ENCODE measurements at regions not wholly inside any gene's neighbourhood (a gene's known extent, or its start where the extent isn't known, plus 50 kb on each side); places are given as distances from the start of the nearest gene placed in this dataset.

- Histone ChIP-seq H3K4me3 (no peak overlapping the region), H3K27ac (no peak overlapping the region), H3K9me3 (no peaks in the 10 kb centered on the region), H3K36me3 (no peaks in the 10 kb centered on the region), H3K4me1 (peaks cover 8 to 10% (median 9%) of the 10 kb centered on the region in 4 donors), H3K27me3 (no peaks in the 10 kb centered on the region)
- ATAC-seq (ENCODE audit: low FRiP score in 2 of 2), result no peak
- no peak for DNase-seq
- TF ChIP-seq POLR2A (IDR thresholded peaks at IDR 0.05), result no peak
- TF ChIP-seq, protein P1, sequence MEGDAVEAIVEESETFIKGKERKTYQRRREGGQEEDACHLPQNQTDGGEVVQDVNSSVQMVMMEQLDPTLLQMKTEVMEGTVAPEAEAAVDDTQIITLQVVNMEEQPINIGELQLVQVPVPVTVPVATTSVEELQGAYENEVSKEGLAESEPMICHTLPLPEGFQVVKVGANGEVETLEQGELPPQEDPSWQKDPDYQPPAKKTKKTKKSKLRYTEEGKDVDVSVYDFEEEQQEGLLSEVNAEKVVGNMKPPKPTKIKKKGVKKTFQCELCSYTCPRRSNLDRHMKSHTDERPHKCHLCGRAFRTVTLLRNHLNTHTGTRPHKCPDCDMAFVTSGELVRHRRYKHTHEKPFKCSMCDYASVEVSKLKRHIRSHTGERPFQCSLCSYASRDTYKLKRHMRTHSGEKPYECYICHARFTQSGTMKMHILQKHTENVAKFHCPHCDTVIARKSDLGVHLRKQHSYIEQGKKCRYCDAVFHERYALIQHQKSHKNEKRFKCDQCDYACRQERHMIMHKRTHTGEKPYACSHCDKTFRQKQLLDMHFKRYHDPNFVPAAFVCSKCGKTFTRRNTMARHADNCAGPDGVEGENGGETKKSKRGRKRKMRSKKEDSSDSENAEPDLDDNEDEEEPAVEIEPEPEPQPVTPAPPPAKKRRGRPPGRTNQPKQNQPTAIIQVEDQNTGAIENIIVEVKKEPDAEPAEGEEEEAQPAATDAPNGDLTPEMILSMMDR (IDR thresholded peaks at IDR 0.05), result no peak
- TF ChIP-seq POLR2AphosphoS5 (IDR thresholded peaks at IDR 0.05), result no peak
- no peak for TF ChIP-seq EP300 (IDR thresholded peaks at IDR 0.05)
- WGBS, 2 donors, result 80 to 85% methylated on average over 3 of the region's 3 CpGs
Observed at GRCh38 chr3:27585429-27585828, 101.2 kb upstream of the SLC4A7 start.

GRCh38 chr3:27584874-27585273 is 100.7 kb upstream of the SLC4A7 start:
- Histone ChIP-seq H3K27ac (no peak overlapping the region), H3K27me3 (no peaks in the 10 kb centered on the region), H3K4me3 (no peak overlapping the region), H3K36me3 (no peaks in the 10 kb centered on the region), H3K9me3 (no peaks in the 10 kb centered on the region), H3K4me1 (peaks cover 2 to 5% (median 3%) of the 10 kb centered on the region in 4 donors)
- 60 to 67% methylated on average over 2 of the region's 2 CpGs for WGBS, 2 donors
- DNase-seq (no peak), ATAC-seq (ENCODE audit: low FRiP score in 2 of 2) (no peak)
- TF ChIP-seq EP300 (IDR thresholded peaks at IDR 0.05) (no peak), POLR2AphosphoS5 (IDR thresholded peaks at IDR 0.05) (no peak), POLR2A (IDR thresholded peaks at IDR 0.05) (no peak)
- TF ChIP-seq, protein P1 (IDR thresholded peaks at IDR 0.05), result no peak

DNA sequence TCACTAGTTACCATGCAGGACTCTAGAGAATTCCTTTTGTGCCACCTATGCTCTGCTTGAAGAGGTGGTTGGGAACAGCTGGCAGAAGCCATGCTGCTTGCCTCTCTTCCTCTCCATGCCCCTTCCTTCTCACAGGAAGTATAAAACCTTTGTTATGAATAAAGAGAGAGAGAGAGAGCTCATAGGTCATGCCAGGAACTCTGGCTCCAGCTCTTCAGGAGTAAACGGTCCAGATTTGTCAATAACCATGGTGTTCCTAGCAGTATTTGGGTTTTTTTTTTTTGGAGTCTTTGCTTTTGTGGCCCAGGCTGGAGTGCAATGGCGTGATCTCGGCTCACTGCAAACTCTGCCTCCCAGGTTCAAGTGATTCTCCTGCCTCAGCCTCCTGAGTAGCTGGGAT is 97.7 kb upstream of the SLC4A7 start:
- Histone ChIP-seq H3K27me3 (no peaks in the 10 kb centered on the region), H3K4me1 (no peaks in the 10 kb centered on the region), H3K27ac (no peak overlapping the region), H3K4me3 (no peak overlapping the region), H3K36me3 (no peaks in the 10 kb centered on the region), H3K9me3 (no peaks in the 10 kb centered on the region)
- 67 to 85% methylated on average over 3 of the region's 3 CpGs for WGBS, 2 donors
- TF ChIP-seq POLR2A (IDR thresholded peaks at IDR 0.05) (no peak), POLR2AphosphoS5 (IDR thresholded peaks at IDR 0.05) (no peak), EP300 (IDR thresholded peaks at IDR 0.05) (no peak)
- TF ChIP-seq, protein P1 (IDR thresholded peaks at IDR 0.05), result no peak
- no peak for DNase-seq
- no peak for ATAC-seq (ENCODE audit: low FRiP score in 2 of 2)

DNA sequence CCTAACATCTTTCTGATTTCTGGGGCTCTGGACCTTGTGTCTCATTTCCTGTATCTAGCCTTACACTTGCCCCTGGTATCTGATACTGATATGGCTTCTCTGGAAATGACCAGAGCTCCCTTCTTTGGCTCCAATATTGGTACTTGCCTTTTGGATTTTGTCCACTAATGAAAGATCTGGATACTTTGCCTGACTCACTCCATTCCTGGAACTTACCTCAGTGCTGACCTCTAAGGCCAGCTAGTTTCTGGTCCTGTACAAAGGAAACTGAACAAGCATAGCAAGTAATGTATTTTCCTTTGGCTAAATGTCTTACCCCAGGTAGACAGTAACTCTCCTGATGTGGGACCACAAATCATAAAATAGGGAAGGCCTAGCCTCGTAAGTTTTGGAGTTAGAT is 93.8 kb upstream of the SLC4A7 start:
- H3K9me3 ChIP-seq, result no peaks in the 10 kb centered on the region
- no peak for DNase-seq
- TF ChIP-seq EP300 (IDR thresholded peaks at IDR 0.05) (no peak), POLR2AphosphoS5 (IDR thresholded peaks at IDR 0.05) (no peak), POLR2A (IDR thresholded peaks at IDR 0.05) (no peak)
- TF ChIP-seq, protein P1 (IDR thresholded peaks at IDR 0.05), result no peak
- no peak overlapping the region for H3K27ac ChIP-seq
- WGBS, 2 donors, result 92 to 96% methylated on average over 1 of the region's 1 CpG
- no peaks in the 10 kb centered on the region for H3K27me3 ChIP-seq
- no peaks in the 10 kb centered on the region for H3K4me1 ChIP-seq
- no peak for ATAC-seq (ENCODE audit: low FRiP score in 2 of 2)
- no peak overlapping the region for H3K4me3 ChIP-seq
- H3K36me3 ChIP-seq, result no peaks in the 10 kb centered on the region

DNA sequence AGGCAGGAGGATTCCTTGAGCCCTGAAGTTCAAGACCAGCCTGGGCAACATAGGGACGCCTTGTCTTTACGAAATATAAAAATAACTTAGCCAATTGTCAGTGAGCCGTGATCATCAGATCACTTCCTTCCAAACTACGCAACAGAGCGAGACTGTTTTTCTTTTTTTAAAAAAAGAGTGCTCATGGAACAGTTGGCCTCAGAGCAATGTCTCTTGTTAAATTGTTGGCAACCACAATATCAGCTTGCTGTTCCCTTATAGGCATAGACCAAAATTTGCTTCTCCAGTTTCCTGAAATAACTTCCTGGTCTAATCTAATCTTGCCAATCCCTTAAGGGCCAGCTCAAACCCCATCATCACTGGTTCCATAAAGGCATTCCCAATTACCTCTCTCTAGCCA is 93.3 kb upstream of the SLC4A7 start:
- ATAC-seq (ENCODE audit: low FRiP score in 2 of 2) (no peak), DNase-seq (no peak)
- no peaks in the 10 kb centered on the region for H3K36me3 ChIP-seq
- WGBS, 2 donors, result 81 to 84% methylated on average over 5 of the region's 5 CpGs
- no peak for TF ChIP-seq EP300 (IDR thresholded peaks at IDR 0.05)
- TF ChIP-seq POLR2A (IDR thresholded peaks at IDR 0.05), result no peak
- TF ChIP-seq POLR2AphosphoS5 (IDR thresholded peaks at IDR 0.05), result no peak
- TF ChIP-seq, protein P1 (IDR thresholded peaks at IDR 0.05), result no peak
- no peaks in the 10 kb centered on the region for H3K4me1 ChIP-seq
- no peaks in the 10 kb centered on the region for H3K27me3 ChIP-seq
- no peak overlapping the region for H3K27ac ChIP-seq
- no peak overlapping the region for H3K4me3 ChIP-seq
- no peaks in the 10 kb centered on the region for H3K9me3 ChIP-seq
